ENCODE measurements at regions not wholly inside any gene's neighbourhood (a gene's known extent, or its start where the extent isn't known, plus 50 kb on each side); places are given as distances from the start of the nearest gene placed in this dataset.

GRCh38 chr9:126226991-126227936 lies 99.4 kb upstream of the MVB12B start:
- H3F3A ChIP-seq (ENCODE audit: insufficient read depth, low read depth), result no peaks in the 10 kb centered on the region
- POLR2A ChIA-PET (ENCODE audit: unreplicated experiment), result no interaction called here
- H3K9me2 ChIP-seq (ENCODE audit: insufficient read depth), result no peaks in the 10 kb centered on the region
- no peak for DNase-seq
- H3K36me3 ChIP-seq (ENCODE audit: low read depth), result no peaks in the 10 kb centered on the region
- H3K27me3 ChIP-seq (ENCODE audit: insufficient read depth, low read depth), result peaks cover 88% of the 10 kb centered on the region
- H3K4me1 ChIP-seq (replicated peaks; ENCODE audit: insufficient read depth), result no peaks in the 10 kb centered on the region
- no peak overlapping the region for H3K4me2 ChIP-seq
- H3K27ac ChIP-seq, result no peak overlapping the region
- H4K20me1 ChIP-seq (ENCODE audit: insufficient read depth), result no peaks in the 10 kb centered on the region
- TF ChIP-seq CTCF (conservative IDR thresholded peaks at IDR 0.05) (no peak), EZH2 (IDR thresholded peaks at IDR 0.05; ENCODE audit: low read depth) (no peak)
- BruUV-seq (replicated peaks), result no TSS peak
- no peaks in the 10 kb centered on the region for H3K79me2 ChIP-seq (ENCODE audit: low read depth)
- H3K4me3 ChIP-seq, result no peak overlapping the region
- intact Hi-C loops (cut with micrococcal nuclease; ENCODE audit: unreplicated experiment), result loop anchor here (5.0 to 10.0 kb wide), 2 partner anchors 800 to 972 kb away; no protein-coding TSS in a partner anchor
- H3K9me3 ChIP-seq (ENCODE audit: insufficient read depth, low read depth), result no peaks in the 10 kb centered on the region
- CTCF ChIA-PET, result interaction anchor here (0.7 kb wide), 1 partner anchor 610 kb away, joined by 3 read pairs; no protein-coding TSS in a partner anchor
- no peak overlapping the region for H2AFZ ChIP-seq

GRCh38 chr9:126228111-126228780 lies 98.4 kb upstream of the MVB12B start:
- POLR2A ChIA-PET (ENCODE audit: unreplicated experiment), result no interaction called here
- no TSS peak for BruUV-seq (replicated peaks)
- Histone ChIP-seq H3K4me3 (no peak overlapping the region), H3F3A (ENCODE audit: insufficient read depth, low read depth) (no peaks in the 10 kb centered on the region), H2AFZ (no peak overlapping the region), H3K4me1 (replicated peaks; ENCODE audit: insufficient read depth) (no peaks in the 10 kb centered on the region), H3K36me3 (ENCODE audit: low read depth) (no peaks in the 10 kb centered on the region), H3K79me2 (ENCODE audit: low read depth) (no peaks in the 10 kb centered on the region), H3K27ac (no peak overlapping the region), H3K4me2 (no peak overlapping the region), H3K9me2 (ENCODE audit: insufficient read depth) (no peaks in the 10 kb centered on the region), H4K20me1 (ENCODE audit: insufficient read depth) (no peaks in the 10 kb centered on the region), H3K27me3 (ENCODE audit: insufficient read depth, low read depth) (peaks cover 88% of the 10 kb centered on the region), H3K9me3 (ENCODE audit: insufficient read depth, low read depth) (no peaks in the 10 kb centered on the region)
- TF ChIP-seq CTCF (conservative IDR thresholded peaks at IDR 0.05) (no peak), EZH2 (IDR thresholded peaks at IDR 0.05; ENCODE audit: low read depth) (no peak)
- DNase-seq, result no peak
- CTCF ChIA-PET, result interaction anchor here (0.7 kb wide), 1 partner anchor 611 kb away, joined by 3 read pairs; no protein-coding TSS in a partner anchor
- intact Hi-C loops (cut with micrococcal nuclease; ENCODE audit: unreplicated experiment), result loop anchor here (1.0 to 10.0 kb wide), 4 partner anchors 669 to 973 kb away; no protein-coding TSS in a partner anchor

- no peak overlapping the region for H3K27ac ChIP-seq
- no peaks in the 10 kb centered on the region for H3K4me1 ChIP-seq (replicated peaks; ENCODE audit: insufficient read depth)
- ChIA-PET CTCF (no interaction called here), POLR2A (ENCODE audit: unreplicated experiment) (no interaction called here)
- no peaks in the 10 kb centered on the region for H3K9me3 ChIP-seq (ENCODE audit: insufficient read depth, low read depth)
- peak; percentile 44 to 70 for DNase-seq
- H3K4me2 ChIP-seq, result no peak overlapping the region
- H2AFZ ChIP-seq, result no peak overlapping the region
- no peaks in the 10 kb centered on the region for H3K79me2 ChIP-seq (ENCODE audit: low read depth)
- no peak overlapping the region for H3K4me3 ChIP-seq
- intact Hi-C loops (cut with micrococcal nuclease; ENCODE audit: unreplicated experiment), result loop anchor here (1.0 to 10.0 kb wide), 4 partner anchors 670 to 974 kb away; no protein-coding TSS in a partner anchor
- H3K27me3 ChIP-seq (ENCODE audit: insufficient read depth, low read depth), result peaks cover 85% of the 10 kb centered on the region
- BruUV-seq (replicated peaks), result no TSS peak
- no peaks in the 10 kb centered on the region for H3K36me3 ChIP-seq (ENCODE audit: low read depth)
- H3K9me2 ChIP-seq (ENCODE audit: insufficient read depth), result no peaks in the 10 kb centered on the region
- no peaks in the 10 kb centered on the region for H4K20me1 ChIP-seq (ENCODE audit: insufficient read depth)
- TF ChIP-seq CTCF (conservative IDR thresholded peaks at IDR 0.05) (peak; percentile 91), EZH2 (IDR thresholded peaks at IDR 0.05; ENCODE audit: low read depth) (no peak)
- H3F3A ChIP-seq (ENCODE audit: insufficient read depth, low read depth), result no peaks in the 10 kb centered on the region
These were observed 97.7 kb upstream of the MVB12B start for GRCh38 chr9:126228781-126229444.
